Upper lobe of left lung (tissue), 4 donors: ENCODE measurements at regions not wholly inside any gene's neighbourhood (a gene's known extent, or its start where the extent isn't known, plus 50 kb on each side); places are given as distances from the start of the nearest gene placed in this dataset.

ENCODE experiments used
- CTCF ChIP-seq, 6 experiments: fragments of 450-650 bp in 4 of 6; fragments of 200-600 bp in 2 of 6; sonication (generic) in 2 of 6; IDR thresholded peaks; one replicate each; pipeline ENCODE4 v1.5.1; 2016 to 2019; ENCODE audit warnings: antibody characterized with exemption in 6 of 6
- EP300 ChIP-seq, 4 donors: sonication (generic); formaldehyde crosslinking; IDR thresholded peaks; one replicate each; pipeline ENCODE4 v1.5.1; 2017; ENCODE audit warnings: antibody characterized with exemption in 4 of 4, control low read depth in 2 of 4
- POLR2A ChIP-seq, 4 donors: fragments of 450-650 bp; IDR thresholded peaks; one replicate each; pipeline ENCODE4 v1.5.1; 2016 to 2017; ENCODE audit warnings: antibody characterized with exemption in 4 of 4, mild to moderate bottlenecking in 2 of 4
- POLR2AphosphoS5 ChIP-seq, 2 donors: sonication (generic); formaldehyde crosslinking; IDR thresholded peaks; one replicate each; pipeline ENCODE4 v1.5.1; 2017; ENCODE audit warnings: antibody characterized with exemption in 2 of 2

- TF ChIP-seq CTCF (IDR thresholded peaks at IDR 0.05) (no peak), EP300 (IDR thresholded peaks at IDR 0.05) (no peak), POLR2AphosphoS5 (IDR thresholded peaks at IDR 0.05) (no peak), POLR2A (IDR thresholded peaks at IDR 0.05) (no peak)
Measured at GRCh38 chr17:36863131-36863530, 74.1 kb upstream of the LHX1 start.
